ENCODE measurements at regions not wholly inside any gene's neighbourhood (a gene's known extent, or its start where the extent isn't known, plus 50 kb on each side); places are given as distances from the start of the nearest gene placed in this dataset.

- H3K9ac ChIP-seq (ENCODE audit: low read length): no peak overlapping the region
- no peak overlapping the region for H2AFZ ChIP-seq (ENCODE audit: low read depth, low read length)
- H4K20me1 ChIP-seq (ENCODE audit: insufficient read depth, low read length): no peaks in the 10 kb centered on the region
- H3K27me3 ChIP-seq (ENCODE audit: low read depth, low read length): no peaks in the 10 kb centered on the region
- no peak for TF ChIP-seq EZH2phosphoT487 (IDR thresholded peaks at IDR 0.05; ENCODE audit: low read depth)
- no peak for TF ChIP-seq CTCF (IDR thresholded peaks at IDR 0.05; ENCODE audit: low read depth, low read length)
- H3K79me2 ChIP-seq (ENCODE audit: low read length): no peaks in the 10 kb centered on the region
- no peak overlapping the region for H3K4me2 ChIP-seq (ENCODE audit: low read length)
- H3K4me3 ChIP-seq (ENCODE audit: low read length): no peak overlapping the region
- H3K4me1 ChIP-seq (ENCODE audit: low read length): no peaks in the 10 kb centered on the region; the same call in 1 of the 2 replicates
- H3K9me3 ChIP-seq (ENCODE audit: insufficient read depth, low read length): no peaks in the 10 kb centered on the region
- no peaks in the 10 kb centered on the region for H3K36me3 ChIP-seq (replicated peaks; ENCODE audit: low read depth, low read length)
- no peak overlapping the region for H3K27ac ChIP-seq (ENCODE audit: low read length)
Measured at GRCh38 chr13:33994826-33995502, 177.0 kb downstream of the RFC3 start.

- Histone ChIP-seq H3K9ac (ENCODE audit: low read length) (no peak overlapping the region), H3K27me3 (ENCODE audit: low read depth, low read length) (no peaks in the 10 kb centered on the region), H3K36me3 (replicated peaks; ENCODE audit: low read depth, low read length) (no peaks in the 10 kb centered on the region), H4K20me1 (ENCODE audit: insufficient read depth, low read length) (no peaks in the 10 kb centered on the region), H3K4me1 (ENCODE audit: low read length) (no peaks in the 10 kb centered on the region; the same call in 1 of the 2 replicates), H3K4me2 (ENCODE audit: low read length) (no peak overlapping the region), H3K27ac (ENCODE audit: low read length) (no peak overlapping the region), H3K9me3 (ENCODE audit: insufficient read depth, low read length) (no peaks in the 10 kb centered on the region), H3K4me3 (ENCODE audit: low read length) (no peak overlapping the region), H3K79me2 (ENCODE audit: low read length) (no peaks in the 10 kb centered on the region), H2AFZ (ENCODE audit: low read depth, low read length) (no peak overlapping the region)
- TF ChIP-seq EZH2phosphoT487 (IDR thresholded peaks at IDR 0.05; ENCODE audit: low read depth) (no peak), CTCF (IDR thresholded peaks at IDR 0.05; ENCODE audit: low read depth, low read length) (no peak)
Measured at GRCh38 chr13:33996636-33997035, 178.7 kb downstream of the RFC3 start.

- Histone ChIP-seq H3K4me2 (ENCODE audit: low read length) (no peak overlapping the region), H3K9ac (ENCODE audit: low read length) (no peak overlapping the region), H3K4me3 (ENCODE audit: low read length) (no peak overlapping the region), H2AFZ (ENCODE audit: low read depth, low read length) (no peak overlapping the region), H4K20me1 (ENCODE audit: insufficient read depth, low read length) (no peaks in the 10 kb centered on the region), H3K9me3 (ENCODE audit: insufficient read depth, low read length) (no peaks in the 10 kb centered on the region), H3K27ac (ENCODE audit: low read length) (no peak overlapping the region), H3K27me3 (ENCODE audit: low read depth, low read length) (no peaks in the 10 kb centered on the region), H3K79me2 (ENCODE audit: low read length) (no peaks in the 10 kb centered on the region), H3K4me1 (ENCODE audit: low read length) (no peaks in the 10 kb centered on the region; the same call in 1 of the 2 replicates), H3K36me3 (replicated peaks; ENCODE audit: low read depth, low read length) (no peaks in the 10 kb centered on the region)
- TF ChIP-seq CTCF (IDR thresholded peaks at IDR 0.05; ENCODE audit: low read depth, low read length): no peak
- no peak for TF ChIP-seq EZH2phosphoT487 (IDR thresholded peaks at IDR 0.05; ENCODE audit: low read depth)
Measured at GRCh38 chr13:33997574-33997973, 179.6 kb downstream of the RFC3 start.

- H2AFZ ChIP-seq (ENCODE audit: low read depth, low read length): no peak overlapping the region
- no peaks in the 10 kb centered on the region for H4K20me1 ChIP-seq (ENCODE audit: insufficient read depth, low read length)
- no peak overlapping the region for H3K27ac ChIP-seq (ENCODE audit: low read length)
- peaks cover 12% of the 10 kb centered on the region for H3K4me1 ChIP-seq (ENCODE audit: low read length)
- H3K4me2 ChIP-seq (ENCODE audit: low read length): no peak overlapping the region
- no peaks in the 10 kb centered on the region for H3K9me3 ChIP-seq (ENCODE audit: insufficient read depth, low read length)
- no peak overlapping the region for H3K9ac ChIP-seq (ENCODE audit: low read length)
- no peaks in the 10 kb centered on the region for H3K27me3 ChIP-seq (ENCODE audit: low read depth, low read length)
- no peak overlapping the region for H3K4me3 ChIP-seq (ENCODE audit: low read length)
- TF ChIP-seq CTCF (IDR thresholded peaks at IDR 0.05; ENCODE audit: low read depth, low read length) (no peak), EZH2phosphoT487 (IDR thresholded peaks at IDR 0.05; ENCODE audit: low read depth) (no peak)
- no peaks in the 10 kb centered on the region for H3K79me2 ChIP-seq (ENCODE audit: low read length)
- no peaks in the 10 kb centered on the region for H3K36me3 ChIP-seq (replicated peaks; ENCODE audit: low read depth, low read length)
Measured at GRCh38 chr13:33999811-34000605, 182.1 kb downstream of the RFC3 start.

Data from OCI-LY3 (cell line).